ENCODE measurements at regions not wholly inside any gene's neighbourhood (a gene's known extent, or its start where the extent isn't known, plus 50 kb on each side); places are given as distances from the start of the nearest gene placed in this dataset.
"Not testable (repeated sequence)": the region's sequence is repeated elsewhere in the genome, so short reads cannot be mapped to it uniquely, and the experiment has no call there.

DNA sequence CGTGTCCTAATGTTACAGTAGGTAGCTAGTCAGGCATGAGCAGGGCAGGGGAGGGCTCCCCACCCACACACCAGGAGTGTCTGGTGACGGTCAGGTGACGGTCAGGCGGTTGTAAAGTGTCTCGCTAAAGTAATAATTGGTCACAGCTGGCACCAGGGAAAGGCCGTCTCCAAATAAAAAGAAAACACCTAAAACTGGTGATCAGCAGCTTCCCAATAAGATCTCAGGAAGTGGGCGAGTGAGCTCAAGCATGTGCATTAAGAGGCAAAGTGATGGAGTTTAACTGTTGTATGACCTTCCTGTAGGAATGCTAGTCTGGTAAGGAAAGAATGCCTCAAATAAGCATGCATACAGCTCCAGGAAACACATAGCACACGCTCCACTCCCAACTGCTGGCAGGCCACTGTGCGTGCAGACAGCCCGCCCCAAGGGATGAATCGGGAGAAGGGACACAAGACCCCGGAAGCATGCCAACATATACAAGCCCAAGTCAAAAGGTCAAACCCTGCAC, 177.1 kb downstream of the RNF144A start:
- no peak for DNase-seq (ENCODE audit: low read depth, low spot score)

DNA sequence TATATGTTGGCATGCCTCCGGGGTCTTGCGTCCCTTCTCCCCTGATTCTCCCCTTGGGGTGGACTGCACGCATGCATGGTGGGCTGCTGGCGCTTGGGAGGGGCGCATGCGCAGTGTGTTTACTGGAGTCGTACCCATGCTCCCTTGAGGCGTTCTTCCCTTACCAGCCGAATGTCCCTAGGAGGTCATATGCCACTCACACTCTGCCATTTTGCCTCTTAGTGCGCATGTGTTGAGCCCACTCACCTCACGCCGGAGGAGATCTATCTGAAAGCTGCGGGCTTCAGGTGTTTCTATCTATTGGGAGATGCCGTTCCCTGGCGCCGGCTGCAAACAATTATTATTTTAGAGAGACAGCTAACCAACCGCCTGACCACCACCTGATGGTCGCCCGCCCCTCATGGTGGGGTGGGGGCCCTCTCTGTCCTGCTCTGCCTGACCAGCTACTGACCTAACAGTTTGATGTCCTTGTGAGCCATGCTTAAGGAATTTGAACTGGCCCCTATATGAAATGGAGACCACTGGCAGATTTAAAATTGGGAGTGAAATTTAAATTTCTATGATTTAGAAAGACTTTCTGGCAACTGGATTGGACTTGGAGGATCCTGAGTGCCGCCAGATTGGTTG, 179.6 kb downstream of the RNF144A start:
- no peak for DNase-seq (ENCODE audit: low read depth, low spot score)

DNA sequence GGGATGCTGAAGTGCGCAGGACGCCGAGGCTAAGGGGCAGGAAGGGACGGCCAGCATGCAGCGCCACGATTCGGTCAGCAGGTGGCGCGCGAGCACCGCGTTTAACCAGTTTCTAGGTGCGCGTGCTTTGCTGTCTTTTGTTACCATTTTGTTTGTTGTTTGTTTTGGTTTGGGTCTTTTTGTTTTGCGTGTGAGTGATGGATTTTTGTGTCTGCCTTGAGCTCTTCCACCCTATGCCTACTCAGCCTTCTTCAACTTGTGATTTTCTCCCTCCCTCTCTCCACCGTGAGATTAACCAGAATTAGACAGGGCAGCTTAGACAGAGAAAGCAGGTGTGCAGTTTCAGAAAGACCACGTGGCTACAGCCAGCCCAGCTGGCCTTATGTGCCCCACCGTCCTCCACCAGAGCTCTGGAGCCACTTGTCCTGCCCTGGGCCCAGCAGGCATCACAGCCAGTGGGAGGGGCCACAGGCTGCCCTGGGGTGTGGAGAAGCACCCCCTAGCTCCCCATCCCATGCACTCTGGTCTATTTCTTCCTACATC, 180.2 kb downstream of the RNF144A start:
- DNase-seq (ENCODE audit: low read depth, low spot score): no peak

DNA sequence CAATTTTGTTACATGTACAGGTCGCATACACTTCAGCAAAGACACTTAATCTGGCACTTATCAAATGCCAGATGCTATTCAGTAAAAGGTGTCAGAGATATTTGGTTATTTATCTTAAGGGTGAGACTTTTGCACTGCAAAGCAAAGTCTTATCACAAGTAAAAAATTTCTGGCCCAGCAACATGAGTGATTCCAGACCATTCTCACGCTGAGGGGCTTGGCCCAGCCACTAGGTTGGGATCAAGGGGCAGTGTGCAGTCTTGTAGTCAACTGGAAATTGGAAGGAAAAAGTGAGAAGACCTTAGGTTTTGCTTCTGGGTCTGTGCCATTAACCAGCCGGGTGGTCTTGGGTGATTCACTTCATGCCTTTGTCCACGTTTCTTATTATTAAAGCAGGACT, 181.6 kb downstream of the RNF144A start:
- DNase-seq (ENCODE audit: low read depth, low spot score): no peak

DNA sequence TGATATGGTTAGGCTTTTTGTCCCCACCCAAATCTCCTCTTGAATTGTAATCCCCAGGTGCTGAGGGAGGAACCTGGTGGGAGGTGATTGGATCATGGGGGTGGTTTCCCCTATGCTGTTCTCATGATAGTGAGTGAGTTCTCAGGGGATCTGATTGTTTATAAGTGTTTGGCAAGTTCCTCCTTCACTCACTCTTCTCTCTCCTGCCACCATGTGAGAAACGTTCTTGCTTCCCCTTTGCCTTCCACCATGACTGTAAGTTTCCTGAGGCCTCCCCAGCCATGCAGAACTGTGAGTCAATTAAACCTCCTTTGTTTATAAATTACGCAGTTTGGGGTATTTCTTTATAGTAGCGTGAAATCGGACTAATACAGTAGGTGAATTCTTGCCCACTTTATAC, 182.5 kb downstream of the RNF144A start:
- not testable (repeated sequence) for DNase-seq (ENCODE audit: low read depth, low spot score)

DNA sequence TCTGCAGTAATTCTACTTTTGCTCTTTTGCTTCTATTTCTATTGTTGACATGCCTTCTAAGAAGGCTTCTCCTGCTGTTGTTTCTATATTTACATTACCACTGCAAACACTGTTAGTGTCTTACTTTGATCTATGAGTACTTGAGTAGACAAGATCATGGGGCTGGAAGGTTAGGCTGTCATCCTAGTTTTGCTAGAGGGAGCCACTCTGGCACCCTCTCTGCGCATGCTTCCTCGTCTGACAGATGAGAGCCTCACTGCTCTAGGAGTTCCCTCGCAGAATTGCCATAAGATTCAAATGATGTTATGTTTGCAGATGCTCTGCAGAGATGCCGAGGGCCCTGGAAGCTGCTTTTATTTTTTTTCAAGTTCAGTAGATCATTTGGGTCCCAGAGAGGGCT, 185.6 kb downstream of the RNF144A start:
- DNase-seq (ENCODE audit: low read depth, low spot score): no peak

DNA sequence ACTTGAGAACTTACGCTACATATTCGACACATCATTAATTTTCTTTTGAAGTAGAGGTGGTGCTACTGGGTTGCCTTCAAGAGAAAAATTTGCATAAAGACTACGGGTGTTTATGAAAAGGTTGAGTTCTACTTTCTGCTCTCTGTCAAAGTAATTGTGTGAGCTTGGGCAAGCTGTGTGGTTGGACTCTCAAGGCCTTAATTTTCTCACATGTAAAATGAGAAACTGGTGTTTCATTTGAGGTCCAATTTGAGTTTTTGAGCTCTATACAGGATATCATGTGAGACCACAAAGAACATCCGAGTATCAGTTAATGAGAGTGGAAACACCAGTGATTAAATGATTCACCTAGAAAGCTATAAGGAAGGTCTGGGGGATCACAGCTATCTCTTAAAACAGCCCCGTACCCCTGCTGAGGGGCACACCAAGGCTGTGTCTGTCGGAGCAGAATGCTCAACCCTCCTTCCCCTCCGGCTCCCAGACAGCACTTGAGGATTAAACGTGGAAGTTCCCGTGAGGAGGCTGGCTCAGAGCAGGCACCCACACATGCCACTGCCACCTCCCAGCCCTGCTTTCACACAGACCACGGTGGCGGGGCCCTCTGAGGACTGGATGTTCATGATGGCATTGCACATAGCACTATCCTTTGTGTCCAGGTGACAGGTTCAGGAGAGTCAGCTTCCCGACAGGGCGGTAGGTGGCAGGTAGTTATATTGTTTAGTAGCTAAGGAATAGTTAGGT, 191.8 kb downstream of the RNF144A start:
- no peak for DNase-seq (ENCODE audit: low read depth, low spot score)

DNA sequence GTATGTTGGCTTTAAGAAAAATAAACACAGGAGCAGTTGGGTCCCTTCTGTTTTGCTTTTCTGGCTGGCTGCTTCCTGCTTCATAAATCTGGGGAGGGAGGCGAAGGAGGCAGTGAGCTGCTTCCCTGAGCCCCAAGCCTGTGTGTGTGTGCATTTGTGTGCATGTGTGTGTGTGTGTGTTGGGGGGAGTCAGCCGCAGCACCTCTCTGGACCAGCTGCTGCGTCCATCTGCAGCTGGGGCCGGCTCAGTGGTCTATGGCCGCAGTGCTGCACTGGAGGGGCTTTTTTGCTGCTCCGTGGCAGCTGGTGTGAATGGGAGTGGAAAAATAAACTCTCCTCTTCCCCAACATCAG, 192.3 kb downstream of the RNF144A start:
- DNase-seq (ENCODE audit: low read depth, low spot score): no peak

DNA sequence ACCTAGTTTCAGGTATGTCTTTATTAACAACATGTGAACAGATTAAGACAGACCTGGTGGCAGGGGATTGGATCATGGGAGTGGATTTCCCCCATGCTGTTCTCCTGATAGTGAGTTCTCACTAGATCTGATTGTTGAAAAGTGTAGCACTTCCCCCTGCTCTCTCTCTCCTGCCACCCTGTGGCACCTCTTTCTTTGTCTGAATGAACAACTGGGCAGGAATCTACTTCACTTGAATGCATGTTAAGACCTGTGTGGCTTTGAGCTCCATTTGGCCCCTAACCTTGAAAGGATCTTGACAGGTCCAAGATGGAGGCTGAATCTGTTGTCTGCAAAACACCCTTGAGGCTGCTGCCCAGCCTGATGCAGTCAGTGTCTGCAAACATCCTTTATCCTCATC, 194.4 kb downstream of the RNF144A start:
- DNase-seq (ENCODE audit: low read depth, low spot score): no peak

DNA sequence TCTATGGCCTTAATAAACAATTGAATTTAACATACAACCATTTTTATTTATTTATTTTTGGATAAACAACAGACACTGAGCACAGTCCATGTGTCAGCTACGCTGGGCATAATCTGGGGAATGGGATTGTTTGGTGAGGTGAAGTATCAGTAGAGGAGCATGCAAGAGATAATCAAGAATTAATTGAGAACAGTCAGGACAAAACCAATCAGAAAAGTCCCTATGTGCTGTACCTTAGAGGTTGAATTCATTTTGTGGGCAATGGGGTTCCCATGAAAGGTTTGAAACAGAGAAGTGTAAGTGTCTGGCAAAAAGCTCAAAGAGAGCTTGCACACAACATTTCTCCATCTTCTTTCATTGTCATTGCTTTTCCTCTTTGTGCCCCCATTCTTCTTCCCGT, 198.2 kb downstream of the RNF144A start:
- DNase-seq (ENCODE audit: low read depth, low spot score): no peak

DNA sequence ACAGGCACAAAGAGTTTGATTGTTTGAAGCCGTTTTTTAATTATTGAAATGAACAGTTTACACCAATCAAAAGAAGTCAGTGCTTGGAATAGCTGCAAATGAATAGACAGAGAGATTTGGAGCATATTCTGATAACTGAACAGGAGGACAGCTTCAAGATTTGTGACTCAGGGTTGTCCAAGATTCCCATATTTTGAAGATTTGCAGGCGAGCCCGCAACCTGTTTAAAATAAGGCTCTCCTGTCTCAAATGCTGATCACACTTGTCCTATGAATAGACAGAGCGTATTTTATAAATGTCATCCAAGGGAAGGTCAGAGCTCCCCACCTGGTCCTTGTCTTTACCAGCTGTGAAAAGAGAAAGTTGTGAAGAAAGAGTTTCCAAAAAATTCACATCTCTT, 198.7 kb downstream of the RNF144A start:
- no peak for DNase-seq (ENCODE audit: low read depth, low spot score)

DNA sequence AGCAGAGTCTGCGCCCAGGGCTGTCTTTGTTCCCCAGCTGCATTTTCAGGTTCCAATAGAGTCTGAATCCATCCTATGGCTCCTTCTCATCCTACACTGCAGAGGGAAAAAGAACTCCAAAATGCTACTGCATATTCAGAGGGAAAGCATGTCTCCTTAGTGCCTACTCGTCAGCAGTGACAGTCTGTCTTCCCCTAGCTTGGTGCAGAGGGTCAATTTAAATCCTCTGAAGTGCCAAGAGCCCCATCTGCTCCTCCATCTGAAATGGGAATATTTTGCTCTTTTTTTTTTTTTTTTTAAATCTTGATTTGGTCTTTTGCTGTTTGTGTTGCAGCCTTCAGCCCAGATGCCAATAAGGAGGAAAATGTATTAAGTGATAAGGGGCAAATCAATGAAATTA, 199.3 kb downstream of the RNF144A start:
- no peak for DNase-seq (ENCODE audit: low read depth, low spot score)

DNA sequence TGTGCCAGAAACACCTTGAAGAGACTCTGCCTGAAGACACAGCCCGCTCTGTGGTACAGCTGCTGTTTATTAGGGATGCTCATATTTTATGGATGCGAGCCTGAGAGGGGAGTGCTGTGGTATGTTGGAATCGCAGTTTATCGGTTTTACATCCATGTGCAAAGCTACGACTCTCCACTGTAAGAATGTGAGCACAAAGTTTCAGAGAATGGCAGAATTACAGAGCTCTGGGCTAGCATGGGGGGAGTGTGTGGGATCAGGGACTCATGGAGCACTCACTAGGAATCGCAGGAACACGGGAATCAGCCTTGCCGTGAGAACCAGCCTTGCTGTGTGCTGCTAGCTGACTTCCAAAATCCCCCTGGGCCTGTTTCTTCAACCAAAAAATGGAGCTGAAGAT, 199.9 kb downstream of the RNF144A start:
- DNase-seq (ENCODE audit: low read depth, low spot score): no peak

DNA sequence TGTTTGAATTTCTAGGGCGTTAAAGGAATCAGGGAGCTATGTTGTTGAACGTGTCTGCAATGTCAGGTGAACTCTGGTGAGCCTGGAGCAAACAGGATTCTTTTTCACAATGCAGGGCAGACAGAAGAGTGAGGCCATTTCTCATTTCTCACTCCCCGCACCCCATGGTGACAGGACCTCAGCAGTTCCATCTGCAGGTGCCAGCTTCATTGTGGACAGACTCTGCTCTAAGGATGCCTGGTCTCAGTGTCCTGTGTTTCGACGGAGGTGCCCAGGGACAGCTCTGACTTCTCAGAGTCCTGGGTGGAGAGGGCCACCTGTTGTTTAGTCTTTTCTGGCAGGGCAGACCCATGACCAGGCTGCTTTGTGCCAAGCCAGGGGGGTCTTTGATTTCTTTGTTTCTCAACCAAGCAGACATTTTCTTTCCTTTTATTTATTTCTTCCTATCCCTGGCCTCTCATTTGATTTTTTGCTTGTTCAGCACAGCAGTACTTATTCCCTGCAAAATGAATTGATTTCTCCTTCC, 201.5 kb downstream of the RNF144A start:
- DNase-seq (ENCODE audit: low read depth, low spot score): no peak

DNA sequence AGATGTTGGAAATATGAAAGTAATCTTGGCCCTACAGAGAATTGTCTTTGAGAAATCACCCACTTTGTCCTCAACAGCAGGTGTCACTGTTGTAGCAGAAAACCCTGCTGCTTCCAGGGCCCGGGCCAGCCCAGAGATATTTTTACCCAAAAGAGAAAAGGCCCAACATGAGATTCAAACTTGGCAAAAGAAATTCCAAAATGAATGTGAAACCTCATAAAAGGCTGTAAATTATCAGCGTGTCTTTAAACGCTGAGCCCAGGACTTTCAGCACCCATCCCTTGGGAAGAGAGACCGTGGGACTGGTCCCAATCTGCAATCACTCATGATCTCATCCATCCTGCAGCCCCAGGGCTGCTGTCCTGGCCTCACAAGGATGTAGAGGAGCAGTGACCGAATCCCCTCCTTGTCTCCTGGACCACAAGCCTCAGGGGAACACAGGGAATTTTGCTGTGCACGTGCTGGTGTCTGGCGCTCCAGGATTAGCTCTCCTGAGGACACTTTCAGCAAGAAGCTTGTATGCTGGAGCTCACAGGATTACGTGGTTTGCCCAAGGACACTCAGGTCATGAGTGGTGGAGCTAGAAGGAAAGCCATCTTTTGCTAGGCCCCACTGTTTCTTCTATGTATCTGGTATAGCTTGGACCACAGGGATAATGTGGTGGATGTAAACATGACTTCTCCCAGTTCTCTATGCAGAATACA, 202.1 kb downstream of the RNF144A start:
- no peak for DNase-seq (ENCODE audit: low read depth, low spot score)

DNA sequence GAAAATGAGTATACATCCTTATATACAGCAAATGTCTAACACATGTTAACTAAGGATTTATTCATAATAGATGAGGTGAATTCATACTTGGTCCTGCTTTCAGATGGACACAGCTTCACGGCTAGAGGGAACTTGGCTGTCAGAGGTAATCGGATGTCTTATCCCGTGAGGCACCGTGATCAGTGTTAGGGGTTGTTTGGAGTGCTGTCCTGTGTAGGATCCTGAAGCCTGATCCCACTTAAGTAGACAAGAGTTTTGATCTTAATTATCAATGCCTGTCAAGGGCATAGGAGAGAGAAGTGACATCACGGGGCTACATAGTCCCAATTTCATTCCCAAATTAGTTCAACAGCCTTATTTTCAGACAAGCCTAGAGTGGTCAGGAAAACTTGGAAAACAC, 204.6 kb downstream of the RNF144A start:
- no peak for DNase-seq (ENCODE audit: low read depth, low spot score)

DNA sequence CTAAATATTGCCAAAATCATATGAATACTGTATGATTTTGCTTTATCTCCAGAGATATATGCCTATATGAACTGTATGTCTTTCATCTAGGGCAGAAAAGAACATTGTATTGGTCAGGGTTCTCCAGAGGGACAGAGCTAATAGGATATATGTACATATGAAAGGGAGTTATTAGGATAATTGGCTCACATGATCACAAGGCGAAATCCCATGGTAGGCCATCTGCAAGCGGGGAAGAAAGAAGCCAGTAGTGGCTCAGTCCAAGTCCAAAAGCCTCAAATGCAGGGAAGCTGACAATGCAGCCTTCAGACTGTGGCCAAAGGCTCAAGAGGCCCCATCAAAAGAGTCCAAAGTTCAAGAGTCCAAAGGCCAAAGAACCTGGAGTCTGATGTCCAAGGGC, 209.9 kb downstream of the RNF144A start:
- DNase-seq (ENCODE audit: low read depth, low spot score): no peak

DNA sequence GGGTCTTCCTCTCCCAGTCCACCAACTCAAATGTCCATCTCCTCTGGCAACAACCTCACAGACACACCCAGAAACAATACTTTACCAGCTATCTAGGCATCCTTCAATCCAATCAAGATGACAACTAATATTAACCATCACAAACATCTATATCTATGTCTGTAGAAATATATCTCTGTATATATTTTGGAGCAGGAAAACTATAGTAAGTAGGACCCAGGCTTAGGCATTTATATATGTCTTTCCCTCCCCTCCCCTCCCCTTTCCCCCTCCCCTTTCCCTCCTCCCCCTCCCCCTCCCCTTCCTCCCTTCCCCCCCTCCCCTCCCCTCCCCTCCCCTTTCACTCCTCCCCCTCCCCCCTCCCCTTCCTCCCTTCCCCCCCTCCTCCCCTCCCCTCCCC, 210.5 kb downstream of the RNF144A start:
- no peak for DNase-seq (ENCODE audit: low read depth, low spot score)

DNA sequence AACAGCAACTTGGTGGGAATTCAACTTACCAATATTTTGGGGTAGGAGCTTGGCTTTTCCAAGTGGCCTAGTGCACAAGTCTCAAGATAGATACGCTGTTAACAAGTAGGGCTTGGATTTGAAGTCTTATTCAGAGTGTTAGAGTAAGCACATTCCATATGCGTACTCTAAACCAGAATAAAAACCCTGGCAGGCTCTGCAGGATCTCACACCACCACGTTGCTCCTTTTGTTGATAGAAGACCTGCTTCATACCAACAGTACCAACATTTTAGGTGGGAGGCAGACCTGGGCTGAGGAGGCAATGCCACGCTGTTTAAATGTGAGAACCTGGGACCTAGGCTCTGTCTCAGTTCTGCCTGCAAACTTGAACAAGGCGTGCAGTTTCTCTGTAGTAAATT, 214.0 kb downstream of the RNF144A start:
- DNase-seq (ENCODE audit: low read depth, low spot score): no peak

DNA sequence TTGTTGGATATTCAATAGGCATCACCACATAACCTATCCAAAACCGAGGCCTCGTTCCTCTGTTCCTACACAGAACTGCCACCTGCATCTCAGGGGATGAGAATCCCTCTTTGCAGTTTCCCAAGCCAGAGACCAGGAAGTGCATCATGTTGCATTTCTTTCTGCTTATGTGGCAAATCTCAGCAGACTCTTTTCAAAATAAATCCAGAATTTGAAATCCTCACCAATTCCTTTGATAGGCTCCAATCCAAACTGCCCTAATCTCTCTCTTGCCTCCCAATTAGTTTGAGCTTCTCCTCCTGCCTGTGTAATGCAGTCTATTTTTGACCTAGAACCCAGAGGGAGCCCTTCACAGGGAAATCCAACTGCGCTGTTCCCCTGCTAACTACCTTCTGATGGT, 215.5 kb downstream of the RNF144A start:
- DNase-seq (ENCODE audit: low read depth, low spot score): no peak

DNA sequence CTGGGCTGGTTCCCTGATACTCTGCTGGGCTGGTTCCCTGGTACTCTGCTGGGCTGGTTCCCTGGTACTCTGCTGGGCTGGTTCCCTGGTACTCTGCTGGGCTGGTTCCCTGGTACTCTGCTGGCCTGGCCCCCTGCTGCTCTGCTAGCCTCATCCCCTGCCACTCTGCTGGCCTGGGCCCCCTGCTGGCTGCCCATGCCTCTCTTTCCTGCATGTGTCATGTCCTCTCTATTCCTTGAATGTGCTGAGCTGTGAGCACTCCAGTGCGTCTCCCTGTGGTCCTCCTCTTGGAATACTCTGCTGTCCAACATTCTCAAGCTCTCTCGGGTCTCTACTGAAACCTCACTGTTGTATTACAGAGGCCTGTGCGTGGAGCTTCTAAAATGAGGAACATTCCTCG, 216.3 kb downstream of the RNF144A start:
- DNase-seq (ENCODE audit: low read depth, low spot score): no peak

DNA sequence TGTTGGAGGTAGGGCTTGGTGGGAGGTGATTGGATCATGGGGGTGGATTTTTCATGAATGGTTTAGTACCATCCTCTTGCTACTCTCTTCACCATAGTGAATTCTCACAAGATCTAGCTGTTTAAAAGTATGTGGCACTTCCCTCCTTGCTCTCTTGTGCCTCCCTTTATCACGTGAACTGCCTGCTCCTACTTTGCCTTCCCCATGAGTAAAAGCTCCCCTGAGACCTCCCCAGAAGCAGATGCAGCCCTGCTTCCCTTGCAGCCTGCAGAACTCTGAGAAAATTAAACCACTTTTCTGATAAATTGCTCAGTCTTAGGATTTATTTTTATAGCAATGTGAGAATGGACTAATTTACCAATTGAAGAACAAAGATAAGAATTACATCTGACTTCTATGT, 223.1 kb downstream of the RNF144A start:
- no peak for DNase-seq (ENCODE audit: low read depth, low spot score)

Measured in iPS DF 19.7 (cell line).